AG04450 (cell line): ENCODE measurements at regions not wholly inside any gene's neighbourhood (a gene's known extent, or its start where the extent isn't known, plus 50 kb on each side); places are given as distances from the start of the nearest gene placed in this dataset.

Experiments
- CTCF ChIA-PET: fragments of 300-600, 350-600 bp; formaldehyde crosslinking; extraction: SDS; loops from one replicate; lab custom pipeline; 2022; ENCODE audit warnings: antibody characterized with exemption, inconsistent platforms; lab: Charles Lee
- POLR2A ChIA-PET: fragments of 350-600 bp; formaldehyde crosslinking; extraction: SDS; loops from one replicate; lab custom pipeline; 2021; ENCODE audit warnings: antibody characterized with exemption, inconsistent platforms; lab: Yijun Ruan, JAX
- DNase-seq: peaks from one replicate; pipeline ENCODE4 v3.0.0-alpha.2; 2011; ENCODE audit warnings: low read depth, low spot score
- H3K27ac ChIP-seq: one replicate; pipeline ENCODE4 v1.5.1; 2012; ENCODE audit warnings: low read depth, low read length, control low read depth
- H3K27me3 ChIP-seq: one replicate; pipeline ENCODE4 v1.6.0; 2012; ENCODE audit warnings: low read length; ENCODE audit not compliant: control insufficient read depth, insufficient read depth
- H3K4me3 ChIP-seq: 2 replicates; pipeline ENCODE4 v1.5.1; 2011; ENCODE audit warnings: mild to moderate bottlenecking, low read depth, low read length, control low read depth
- H3K9me3 ChIP-seq: 2 replicates; pipeline ENCODE4 v1.5.1; 2012; ENCODE audit warnings: low read length; ENCODE audit not compliant: control insufficient read depth, insufficient read depth
- TF ChIP-seq, protein P1 (sequence below): IDR thresholded peaks from 2 replicates; pipeline ENCODE4 v1.5.1; 2011; ENCODE audit warnings: low read depth, low read length, control low read depth, inconsistent platforms

DNA sequence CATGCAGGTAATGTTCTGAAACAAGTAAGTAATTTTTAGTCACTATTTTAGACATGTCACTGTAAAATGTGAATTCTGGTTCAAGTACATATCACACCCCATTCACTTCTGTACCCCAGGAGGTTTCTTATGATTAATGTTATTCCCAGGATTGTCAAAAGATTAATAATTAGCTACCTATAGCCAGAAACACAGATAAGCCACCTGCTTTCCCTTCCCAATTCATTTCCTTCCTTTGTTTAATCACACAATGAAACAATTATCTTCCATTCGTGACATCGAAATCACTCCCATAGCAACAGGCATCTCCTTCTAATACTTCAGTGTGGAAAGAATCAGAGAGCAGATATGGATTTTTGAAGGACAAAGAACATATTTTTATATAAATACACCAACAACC lies 1650.3 kb upstream of the CELF4 start:
- no peak for DNase-seq
- H3K27ac ChIP-seq: no peak overlapping the region
- ChIA-PET POLR2A (no interaction called here), CTCF (no interaction called here)
- no peak overlapping the region for H3K4me3 ChIP-seq
- H3K9me3 ChIP-seq: no peaks in the 10 kb centered on the region
- no peaks in the 10 kb centered on the region for H3K27me3 ChIP-seq
- TF ChIP-seq, protein P1, sequence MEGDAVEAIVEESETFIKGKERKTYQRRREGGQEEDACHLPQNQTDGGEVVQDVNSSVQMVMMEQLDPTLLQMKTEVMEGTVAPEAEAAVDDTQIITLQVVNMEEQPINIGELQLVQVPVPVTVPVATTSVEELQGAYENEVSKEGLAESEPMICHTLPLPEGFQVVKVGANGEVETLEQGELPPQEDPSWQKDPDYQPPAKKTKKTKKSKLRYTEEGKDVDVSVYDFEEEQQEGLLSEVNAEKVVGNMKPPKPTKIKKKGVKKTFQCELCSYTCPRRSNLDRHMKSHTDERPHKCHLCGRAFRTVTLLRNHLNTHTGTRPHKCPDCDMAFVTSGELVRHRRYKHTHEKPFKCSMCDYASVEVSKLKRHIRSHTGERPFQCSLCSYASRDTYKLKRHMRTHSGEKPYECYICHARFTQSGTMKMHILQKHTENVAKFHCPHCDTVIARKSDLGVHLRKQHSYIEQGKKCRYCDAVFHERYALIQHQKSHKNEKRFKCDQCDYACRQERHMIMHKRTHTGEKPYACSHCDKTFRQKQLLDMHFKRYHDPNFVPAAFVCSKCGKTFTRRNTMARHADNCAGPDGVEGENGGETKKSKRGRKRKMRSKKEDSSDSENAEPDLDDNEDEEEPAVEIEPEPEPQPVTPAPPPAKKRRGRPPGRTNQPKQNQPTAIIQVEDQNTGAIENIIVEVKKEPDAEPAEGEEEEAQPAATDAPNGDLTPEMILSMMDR: no peak

DNA sequence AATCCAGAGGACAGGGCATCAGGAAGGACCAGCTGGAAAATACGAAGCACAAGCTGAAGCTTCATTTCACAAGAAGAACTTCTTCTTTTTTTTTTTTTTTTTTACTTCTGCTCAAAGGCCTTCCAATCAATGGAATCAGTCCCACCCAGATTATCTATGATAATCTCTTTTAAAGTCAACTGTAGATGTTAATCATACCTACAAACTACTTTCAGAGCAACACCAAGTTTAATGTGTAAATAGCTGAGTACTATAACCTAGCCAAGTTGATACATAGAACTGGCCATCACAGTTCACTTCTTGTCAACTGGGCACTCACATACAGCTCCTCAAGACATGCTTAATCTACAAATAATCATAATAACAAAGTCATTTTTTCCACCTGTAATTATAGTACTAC lies 1645.9 kb upstream of the CELF4 start:
- no peak overlapping the region for H3K27ac ChIP-seq
- DNase-seq: no peak
- POLR2A ChIA-PET: no interaction called here
- H3K4me3 ChIP-seq: no peak overlapping the region
- H3K27me3 ChIP-seq: no peaks in the 10 kb centered on the region
- CTCF ChIA-PET: interaction anchor here (0.7 kb wide), 1 partner anchor 223 kb away, joined by 6 read pairs; no protein-coding TSS in a partner anchor
- H3K9me3 ChIP-seq: no peaks in the 10 kb centered on the region
- TF ChIP-seq, protein P1: no peak

DNA sequence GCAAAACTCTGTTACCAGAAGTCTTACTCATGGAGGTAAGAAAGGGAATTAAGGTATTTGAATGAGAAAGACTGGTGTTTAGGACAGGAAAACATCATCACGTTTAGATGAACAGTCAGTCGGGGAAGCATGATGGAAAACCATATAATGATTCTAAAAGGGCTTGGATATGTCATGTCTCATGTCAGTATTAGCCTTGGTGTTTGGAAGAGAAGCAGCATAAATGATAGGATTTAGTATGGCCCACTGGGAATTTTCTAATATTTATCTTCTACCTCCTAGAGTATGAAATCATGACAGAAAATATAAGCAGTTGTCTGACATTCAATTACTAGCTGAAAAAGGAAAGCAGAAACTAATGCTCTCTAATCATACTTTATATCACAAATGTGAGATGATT lies 1643.6 kb upstream of the CELF4 start:
- POLR2A ChIA-PET: no interaction called here
- Histone ChIP-seq H3K9me3 (no peaks in the 10 kb centered on the region), H3K27me3 (no peaks in the 10 kb centered on the region), H3K27ac (no peak overlapping the region), H3K4me3 (no peak overlapping the region)
- TF ChIP-seq, protein P1: no peak
- CTCF ChIA-PET: interaction anchor here (0.6 kb wide), 1 partner anchor 1026 kb away, joined by 5 read pairs; no protein-coding TSS in a partner anchor
- no peak for DNase-seq

DNA sequence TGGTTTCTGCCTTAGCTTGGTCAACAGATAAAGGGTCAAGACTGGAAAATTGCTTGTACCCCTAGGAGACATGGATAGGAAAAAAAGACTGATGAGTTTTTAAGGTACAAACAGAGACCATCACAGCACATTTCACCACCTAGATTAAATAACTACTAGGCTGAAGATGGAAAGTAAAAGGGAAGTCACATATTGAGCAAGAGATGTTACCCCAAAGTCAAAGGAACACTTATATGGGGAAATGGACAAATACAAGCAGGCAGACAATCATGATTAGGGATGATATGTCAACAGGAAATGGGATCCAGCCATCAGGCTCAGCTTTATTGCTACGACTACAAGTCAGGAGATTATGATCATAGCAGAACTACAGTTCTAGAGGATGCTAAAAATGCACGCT lies 1643.1 kb upstream of the CELF4 start:
- POLR2A ChIA-PET: no interaction called here
- no peak for DNase-seq
- CTCF ChIA-PET: no interaction called here
- H3K27me3 ChIP-seq: no peaks in the 10 kb centered on the region
- TF ChIP-seq, protein P1: no peak
- no peak overlapping the region for H3K27ac ChIP-seq
- H3K4me3 ChIP-seq: no peak overlapping the region
- H3K9me3 ChIP-seq: no peaks in the 10 kb centered on the region

DNA sequence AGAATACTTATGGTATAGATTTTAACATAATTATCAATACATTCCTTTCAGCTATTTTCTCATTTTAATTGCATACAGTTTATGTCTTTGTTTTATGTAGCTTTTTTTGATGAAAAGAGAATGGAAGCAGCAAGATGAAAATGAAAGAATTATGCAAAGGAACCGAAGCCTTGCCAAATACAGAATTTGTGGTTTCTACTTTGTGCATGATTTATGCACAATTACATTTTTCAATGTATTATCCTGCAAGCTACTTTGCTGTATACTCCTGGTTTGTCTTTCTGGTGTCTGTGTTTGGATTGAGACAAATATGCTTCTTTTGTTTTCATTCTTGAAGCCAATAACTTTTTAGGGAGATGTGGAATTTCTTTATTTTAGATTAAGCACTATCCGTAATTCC lies 1642.6 kb upstream of the CELF4 start:
- Histone ChIP-seq H3K27me3 (no peaks in the 10 kb centered on the region), H3K4me3 (no peak overlapping the region), H3K27ac (no peak overlapping the region), H3K9me3 (no peaks in the 10 kb centered on the region)
- ChIA-PET POLR2A (no interaction called here), CTCF (no interaction called here)
- no peak for DNase-seq
- TF ChIP-seq, protein P1: no peak
